HUES48 (cell line): ENCODE measurements at regions not wholly inside any gene's neighbourhood (a gene's known extent, or its start where the extent isn't known, plus 50 kb on each side); places are given as distances from the start of the nearest gene placed in this dataset.
A peak's percentile ranks its signal among the peaks of the same experiment; 100 is the strongest.

Experiments used
- H3K27ac ChIP-seq: one replicate; pipeline ENCODE4 v1.7.0; 2013; ENCODE audit warnings: low read depth, low read length, inconsistent platforms
- H3K27me3 ChIP-seq: 2 replicates; pipeline ENCODE4 v1.6.1; 2013; ENCODE audit warnings: mild to moderate bottlenecking, low read length; ENCODE audit not compliant: control insufficient read depth, insufficient read depth
- H3K36me3 ChIP-seq: 2 replicates; pipeline ENCODE4 v1.6.1; 2013; ENCODE audit warnings: low read length; ENCODE audit not compliant: control insufficient read depth, insufficient read depth
- H3K4me1 ChIP-seq: 2 replicates; pipeline ENCODE4 v1.6.1; 2013; ENCODE audit warnings: mild to moderate bottlenecking, low read length; ENCODE audit not compliant: control insufficient read depth, insufficient read depth
- H3K4me3 ChIP-seq: 2 replicates; pipeline ENCODE4 v1.5.1; 2013; ENCODE audit warnings: mild to moderate bottlenecking, low read depth, low read length
- H3K9ac ChIP-seq: 2 replicates; pipeline ENCODE4 v1.6.1; 2013; ENCODE audit warnings: mild to moderate bottlenecking, low read depth, low read length, moderate library complexity
- H3K9me3 ChIP-seq: 2 replicates; pipeline ENCODE4 v1.6.1; 2013; ENCODE audit warnings: low read length; ENCODE audit not compliant: control insufficient read depth, insufficient read depth

DNA sequence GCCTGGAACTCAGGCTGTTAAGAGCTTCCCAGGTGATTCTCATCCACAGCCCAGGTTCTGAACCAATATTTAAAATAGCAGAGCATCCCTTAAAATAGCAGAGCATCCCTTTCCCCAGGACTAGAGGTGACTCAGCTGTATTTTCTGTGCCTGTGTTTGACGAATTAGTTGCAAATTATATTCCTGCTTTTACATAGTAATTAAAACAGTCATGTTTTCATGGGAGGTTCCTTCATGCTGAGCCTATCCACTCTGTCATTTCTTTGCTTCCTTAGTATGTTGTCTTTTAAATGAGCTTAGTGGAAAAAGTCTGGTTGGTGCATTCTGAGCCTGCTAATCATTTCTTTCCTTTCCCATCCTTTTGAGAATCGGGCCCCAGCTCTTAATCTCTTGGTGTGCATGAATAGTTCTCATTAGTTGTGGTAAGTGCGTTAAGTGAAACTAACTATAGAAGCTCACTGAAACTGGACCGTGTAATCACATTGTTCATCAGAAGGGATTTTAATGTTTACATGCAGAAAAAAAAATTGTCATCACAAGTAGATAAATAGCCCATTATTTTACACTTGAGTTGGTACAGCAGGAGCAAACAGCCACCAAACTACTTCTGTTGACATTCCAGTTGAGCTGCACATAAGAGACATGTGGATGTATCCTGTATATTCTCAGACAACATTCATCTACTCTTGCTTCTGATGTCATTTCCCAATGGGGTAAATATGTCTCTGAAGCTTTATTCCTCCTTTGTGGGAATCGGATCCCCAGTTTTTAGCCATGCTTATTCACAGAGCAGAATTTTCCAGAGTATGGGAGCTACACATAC lies 596.9 kb upstream of the WWC1 start:
- Histone ChIP-seq H3K27me3 (no peaks in the 10 kb centered on the region), H3K9ac (no peak overlapping the region), H3K27ac (no peak overlapping the region), H3K36me3 (no peaks in the 10 kb centered on the region), H3K9me3 (no peaks in the 10 kb centered on the region), H3K4me3 (no peak overlapping the region), H3K4me1 (peaks cover 7% of the 10 kb centered on the region)

DNA sequence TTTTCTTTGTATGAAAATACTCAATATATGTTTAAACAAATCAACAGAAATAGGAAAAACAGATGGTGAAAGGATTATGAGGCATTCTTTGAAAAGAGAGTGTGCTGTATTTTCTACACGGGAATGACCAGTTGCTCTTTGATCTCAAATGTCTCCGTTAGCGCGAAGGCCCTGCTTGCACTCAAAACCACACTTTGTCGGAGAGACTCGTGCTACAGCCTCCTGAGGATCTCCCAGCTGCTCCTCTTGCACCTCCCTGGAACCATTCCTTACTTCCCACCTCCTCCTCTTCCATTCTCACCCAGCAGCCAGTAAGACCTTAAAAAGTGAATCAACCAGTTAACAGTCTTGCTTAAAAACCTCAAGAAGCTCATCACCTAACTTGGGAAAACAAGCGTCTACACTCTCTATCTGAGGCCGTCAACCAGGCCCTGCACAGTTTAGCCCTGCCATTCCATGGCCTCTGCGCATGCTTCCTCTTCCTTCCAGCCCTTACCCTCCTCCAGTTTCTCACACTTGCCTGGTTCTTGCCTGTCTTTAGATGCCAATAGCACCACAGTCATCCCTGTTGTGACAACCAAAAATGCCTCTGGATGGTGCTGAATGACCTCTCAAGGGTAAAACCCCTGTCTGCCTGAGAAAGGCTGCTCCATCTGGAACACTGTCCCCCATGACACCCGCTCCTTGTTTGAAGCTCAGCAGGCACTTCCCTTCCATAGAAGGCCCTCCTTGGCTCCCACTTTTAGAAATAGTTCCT lies 594.7 kb upstream of the WWC1 start:
- Histone ChIP-seq H3K9ac (no peak overlapping the region), H3K4me1 (peaks cover 28% of the 10 kb centered on the region), H3K27me3 (no peaks in the 10 kb centered on the region), H3K36me3 (no peaks in the 10 kb centered on the region), H3K27ac (no peak overlapping the region), H3K9me3 (no peaks in the 10 kb centered on the region), H3K4me3 (no peak overlapping the region)

- Histone ChIP-seq H3K4me1 (peaks cover 29% of the 10 kb centered on the region), H3K36me3 (no peaks in the 10 kb centered on the region), H3K9me3 (no peaks in the 10 kb centered on the region), H3K27me3 (no peaks in the 10 kb centered on the region), H3K27ac (peak overlapping the region; percentile 98), H3K9ac (peak overlapping the region; percentile 22; the same call in 1 of the 2 replicates), H3K4me3 (peak overlapping the region; percentile 24; the same call in 1 of the 2 replicates)
These were observed 592.0 kb upstream of the WWC1 start for GRCh38 chr5:167699432-167699831.

DNA sequence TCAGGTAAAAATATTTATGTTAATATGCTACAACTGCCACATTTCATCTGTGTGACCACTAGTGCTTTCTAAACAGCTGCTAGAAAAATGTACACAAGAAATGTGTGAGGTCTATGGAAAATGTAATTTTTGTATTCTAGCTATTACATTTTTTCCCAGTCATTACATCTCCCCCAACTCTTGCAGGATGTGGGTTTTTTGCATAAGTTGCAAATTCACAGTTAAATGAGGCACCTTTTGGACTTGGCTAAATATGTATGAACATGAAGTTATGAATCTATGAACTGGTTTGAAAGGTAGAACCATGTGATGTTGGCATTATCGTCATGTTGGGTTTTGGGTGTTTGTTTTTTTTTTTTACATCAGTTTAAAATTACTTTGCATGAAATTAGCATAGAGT lies 590.4 kb upstream of the WWC1 start:
- Histone ChIP-seq H3K27ac (no peak overlapping the region), H3K36me3 (no peaks in the 10 kb centered on the region), H3K4me3 (no peak overlapping the region), H3K4me1 (peaks cover 29% of the 10 kb centered on the region), H3K27me3 (no peaks in the 10 kb centered on the region), H3K9me3 (no peaks in the 10 kb centered on the region), H3K9ac (no peak overlapping the region)

DNA sequence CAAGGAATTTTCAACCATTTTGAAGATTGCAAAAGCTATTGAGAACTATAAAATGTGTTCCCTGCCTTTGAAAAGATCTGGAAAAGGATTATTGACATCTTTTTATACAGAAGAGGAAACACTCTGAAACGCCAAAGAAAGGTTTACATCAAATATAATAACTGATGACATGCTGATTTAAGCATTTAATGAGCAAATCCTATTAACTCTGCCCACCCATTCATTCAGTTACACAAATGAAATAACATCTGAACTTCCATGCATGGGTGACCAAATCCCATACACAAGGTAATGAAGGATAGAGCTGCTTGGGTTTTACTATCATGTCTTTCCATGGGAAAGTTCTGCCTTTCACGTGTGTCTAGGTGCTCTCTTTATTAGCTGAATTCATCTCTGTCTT lies 589.4 kb upstream of the WWC1 start:
- H3K27me3 ChIP-seq: no peaks in the 10 kb centered on the region
- H3K4me3 ChIP-seq: no peak overlapping the region
- no peaks in the 10 kb centered on the region for H3K9me3 ChIP-seq
- no peak overlapping the region for H3K27ac ChIP-seq
- no peak overlapping the region for H3K9ac ChIP-seq
- H3K36me3 ChIP-seq: no peaks in the 10 kb centered on the region
- H3K4me1 ChIP-seq: peaks cover 29% of the 10 kb centered on the region

GRCh38 chr5:167708449-167708848 lies 583.0 kb upstream of the WWC1 start:
- no peaks in the 10 kb centered on the region for H3K4me1 ChIP-seq
- no peaks in the 10 kb centered on the region for H3K36me3 ChIP-seq
- H3K9me3 ChIP-seq: no peaks in the 10 kb centered on the region
- H3K9ac ChIP-seq: no peak overlapping the region
- H3K27me3 ChIP-seq: no peaks in the 10 kb centered on the region
- no peak overlapping the region for H3K4me3 ChIP-seq
- no peak overlapping the region for H3K27ac ChIP-seq

DNA sequence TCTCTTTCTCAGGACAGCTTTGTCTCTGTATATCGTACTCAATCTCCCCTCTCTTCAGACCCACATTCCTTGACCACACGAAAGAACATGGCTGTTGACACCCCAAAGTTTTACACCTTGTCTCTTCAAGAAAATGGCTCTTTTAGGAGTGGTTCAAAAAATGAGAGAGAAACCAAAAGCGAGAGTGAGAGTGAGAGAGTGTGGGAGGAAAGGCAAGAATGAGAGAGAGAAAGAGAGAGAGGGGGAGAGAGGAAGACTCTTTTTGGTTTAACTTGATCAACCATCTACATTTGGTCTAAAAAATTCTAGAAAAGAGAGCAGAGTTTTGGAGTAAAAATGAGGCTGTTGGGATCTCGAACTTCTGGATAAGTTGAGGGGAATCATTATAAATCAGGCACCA lies 581.8 kb upstream of the WWC1 start:
- no peaks in the 10 kb centered on the region for H3K9me3 ChIP-seq
- no peaks in the 10 kb centered on the region for H3K36me3 ChIP-seq
- no peaks in the 10 kb centered on the region for H3K4me1 ChIP-seq
- no peak overlapping the region for H3K9ac ChIP-seq
- no peak overlapping the region for H3K4me3 ChIP-seq
- no peaks in the 10 kb centered on the region for H3K27me3 ChIP-seq
- H3K27ac ChIP-seq: no peak overlapping the region

DNA sequence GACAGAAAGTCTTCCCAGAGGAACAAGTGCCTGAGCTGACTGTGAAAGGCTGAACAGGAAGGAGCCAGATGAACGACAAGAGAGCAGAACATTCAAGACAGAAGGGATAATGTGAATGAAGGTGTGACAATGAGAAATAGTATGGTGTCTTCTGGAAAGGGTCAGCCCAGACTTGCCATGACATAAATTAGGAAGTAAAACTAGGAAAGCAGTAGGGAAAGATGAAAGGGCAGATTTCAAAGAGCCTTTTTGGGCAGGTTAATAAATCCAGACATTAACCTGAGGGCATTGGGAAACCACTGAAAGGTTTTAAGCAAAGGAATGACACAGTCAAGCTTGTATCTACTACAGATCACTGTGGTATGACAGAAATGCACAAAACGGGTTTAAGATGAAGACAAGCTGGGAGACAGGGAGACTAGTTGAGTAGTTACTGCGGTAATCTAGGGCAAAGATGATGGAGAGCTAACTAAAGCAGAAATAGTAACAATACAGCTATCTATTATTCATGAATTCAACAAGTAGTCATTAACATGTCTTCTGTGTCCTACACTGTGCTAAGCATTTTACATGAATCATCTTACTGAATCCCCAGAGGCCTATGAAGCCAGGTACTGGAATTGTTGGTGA lies 580.9 kb upstream of the WWC1 start:
- no peak overlapping the region for H3K9ac ChIP-seq
- no peaks in the 10 kb centered on the region for H3K9me3 ChIP-seq
- no peaks in the 10 kb centered on the region for H3K4me1 ChIP-seq
- H3K36me3 ChIP-seq: no peaks in the 10 kb centered on the region
- no peak overlapping the region for H3K4me3 ChIP-seq
- no peaks in the 10 kb centered on the region for H3K27me3 ChIP-seq
- no peak overlapping the region for H3K27ac ChIP-seq

- H3K27me3 ChIP-seq: no peaks in the 10 kb centered on the region
- no peaks in the 10 kb centered on the region for H3K36me3 ChIP-seq
- no peak overlapping the region for H3K4me3 ChIP-seq
- H3K27ac ChIP-seq: no peak overlapping the region
- no peaks in the 10 kb centered on the region for H3K4me1 ChIP-seq
- no peaks in the 10 kb centered on the region for H3K9me3 ChIP-seq
- H3K9ac ChIP-seq: no peak overlapping the region
These were observed 578.4 kb upstream of the WWC1 start for GRCh38 chr5:167712986-167713585.

GRCh38 chr5:167713896-167714295 lies 577.5 kb upstream of the WWC1 start:
- H3K36me3 ChIP-seq: no peaks in the 10 kb centered on the region
- H3K4me1 ChIP-seq: no peaks in the 10 kb centered on the region
- H3K27ac ChIP-seq: no peak overlapping the region
- no peak overlapping the region for H3K9ac ChIP-seq
- H3K9me3 ChIP-seq: no peaks in the 10 kb centered on the region
- no peaks in the 10 kb centered on the region for H3K27me3 ChIP-seq
- no peak overlapping the region for H3K4me3 ChIP-seq
